ENCODE measurements at regions not wholly inside any gene's neighbourhood (a gene's known extent, or its start where the extent isn't known, plus 50 kb on each side); places are given as distances from the start of the nearest gene placed in this dataset.

- DNase-seq, result no peak
These were observed 105.4 kb upstream of the LYZL1 start for GRCh38 chr10:29183301-29183945.

GRCh38 chr10:29184205-29185000, 104.5 kb upstream of the LYZL1 start:
- DNase-seq, result no peak

- no peak for DNase-seq
These were observed 103.8 kb upstream of the LYZL1 start for GRCh38 chr10:29185050-29185449.

- no peak for DNase-seq
These were observed 102.6 kb upstream of the LYZL1 start for GRCh38 chr10:29186221-29186620.

GRCh38 chr10:29189256-29189655, 99.6 kb upstream of the LYZL1 start:
- DNase-seq, result no peak

- DNase-seq, result no peak
These were observed 97.2 kb upstream of the LYZL1 start for GRCh38 chr10:29191674-29192073.

- no peak for DNase-seq
These were observed 89.5 kb upstream of the LYZL1 start for GRCh38 chr10:29199339-29199738.

- no peak for DNase-seq
These were observed 88.8 kb upstream of the LYZL1 start for GRCh38 chr10:29199941-29200679.

GRCh38 chr10:29202386-29202940, 86.4 kb upstream of the LYZL1 start:
- no peak for DNase-seq

- DNase-seq, result no peak
These were observed 85.4 kb upstream of the LYZL1 start for GRCh38 chr10:29203432-29203831.

- DNase-seq, result no peak
These were observed 84.6 kb upstream of the LYZL1 start for GRCh38 chr10:29204070-29204800.

- DNase-seq, result no peak
These were observed 83.1 kb upstream of the LYZL1 start for GRCh38 chr10:29205787-29206186.

- no peak for DNase-seq
These were observed 80.0 kb upstream of the LYZL1 start for GRCh38 chr10:29208845-29209244.

- no peak for DNase-seq
These were observed 79.0 kb upstream of the LYZL1 start for GRCh38 chr10:29209830-29210229.

GRCh38 chr10:29210266-29210868, 78.5 kb upstream of the LYZL1 start:
- DNase-seq, result no peak

GRCh38 chr10:29212597-29212996, 76.3 kb upstream of the LYZL1 start:
- DNase-seq, result no peak

GRCh38 chr10:29214551-29214950, 74.3 kb upstream of the LYZL1 start:
- no peak for DNase-seq

- no peak for DNase-seq
These were observed 71.6 kb upstream of the LYZL1 start for GRCh38 chr10:29217292-29217738.

GRCh38 chr10:29223326-29223725, 65.5 kb upstream of the LYZL1 start:
- no peak for DNase-seq

GRCh38 chr10:29224631-29225030, 64.2 kb upstream of the LYZL1 start:
- DNase-seq, result no peak

- DNase-seq, result no peak
These were observed 61.7 kb upstream of the LYZL1 start for GRCh38 chr10:29227201-29227600.

GRCh38 chr10:29228562-29228961, 60.3 kb upstream of the LYZL1 start:
- no peak for DNase-seq

All from stimulated activated naive CD4-positive, alpha-beta T cell treated with Interleukin-2 at 50 U/mL for 16 hours (primary cell).